ENCODE measurements at regions not wholly inside any gene's neighbourhood (a gene's known extent, or its start where the extent isn't known, plus 50 kb on each side); places are given as distances from the start of the nearest gene placed in this dataset.

GRCh38 chrX:1833656-1834360, 218.9 kb downstream of the ASMT start:
- TF ChIP-seq CTCF (IDR thresholded peaks at IDR 0.05; ENCODE audit: insufficient read depth, low read length) (no peak), POLR2AphosphoS5 (IDR thresholded peaks at IDR 0.05; ENCODE audit: low read depth) (no peak)
